Mesenteric fat pad (tissue), 1 donor: ENCODE measurements at regions not wholly inside any gene's neighbourhood (a gene's known extent, or its start where the extent isn't known, plus 50 kb on each side); places are given as distances from the start of the nearest gene placed in this dataset.
"Not testable (repeated sequence)": the region's sequence is repeated elsewhere in the genome, so short reads cannot be mapped to it uniquely, and the experiment has no call there.

Experiments
- DNase-seq: peaks from one replicate; pipeline ENCODE4 v3.0.0-alpha.2; 2020; ENCODE audit warnings: low spot score
- donor health status: DM: yes; HTN: yes; CAD: no.

DNA sequence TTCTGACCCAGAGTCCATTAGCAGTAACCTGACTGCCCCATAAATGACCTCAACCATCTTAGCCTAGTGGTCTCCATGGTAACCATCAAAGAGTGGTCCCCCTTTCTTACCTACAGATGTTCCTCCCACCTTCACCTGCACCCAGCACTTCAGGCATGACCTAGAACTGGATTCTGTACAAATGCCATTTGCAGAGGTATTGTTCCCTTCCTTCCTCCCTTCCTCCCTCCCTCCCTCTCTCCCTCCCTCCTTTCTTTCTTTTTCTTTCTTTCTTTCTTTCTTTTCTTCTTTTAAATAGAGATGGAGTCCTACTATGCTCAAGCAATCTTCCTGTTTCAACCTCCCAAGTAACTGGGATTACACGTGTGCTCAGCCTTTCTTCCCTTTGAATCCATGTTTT lies 114.6 kb upstream of the SLC1A4 start:
- DNase-seq = no peak

DNA sequence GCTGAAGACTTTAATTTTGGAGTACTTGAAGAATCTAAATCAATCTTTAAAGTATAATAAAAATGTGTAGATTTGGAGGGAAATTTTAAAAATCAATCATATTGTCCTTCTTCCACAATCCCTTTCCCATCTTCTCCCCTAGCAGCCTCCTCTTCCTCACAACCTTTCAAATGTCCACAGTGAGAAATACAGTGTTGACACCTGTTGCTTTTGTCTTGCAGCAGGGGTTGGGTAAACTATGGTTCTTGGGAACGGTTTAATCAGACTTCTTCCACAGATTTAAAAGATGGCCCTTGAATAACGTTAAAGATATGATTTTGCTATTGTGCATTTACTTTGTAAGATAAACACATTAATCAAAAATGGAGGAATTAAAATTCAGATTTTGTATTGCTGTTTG lies 113.8 kb upstream of the SLC1A4 start:
- no peak for DNase-seq

DNA sequence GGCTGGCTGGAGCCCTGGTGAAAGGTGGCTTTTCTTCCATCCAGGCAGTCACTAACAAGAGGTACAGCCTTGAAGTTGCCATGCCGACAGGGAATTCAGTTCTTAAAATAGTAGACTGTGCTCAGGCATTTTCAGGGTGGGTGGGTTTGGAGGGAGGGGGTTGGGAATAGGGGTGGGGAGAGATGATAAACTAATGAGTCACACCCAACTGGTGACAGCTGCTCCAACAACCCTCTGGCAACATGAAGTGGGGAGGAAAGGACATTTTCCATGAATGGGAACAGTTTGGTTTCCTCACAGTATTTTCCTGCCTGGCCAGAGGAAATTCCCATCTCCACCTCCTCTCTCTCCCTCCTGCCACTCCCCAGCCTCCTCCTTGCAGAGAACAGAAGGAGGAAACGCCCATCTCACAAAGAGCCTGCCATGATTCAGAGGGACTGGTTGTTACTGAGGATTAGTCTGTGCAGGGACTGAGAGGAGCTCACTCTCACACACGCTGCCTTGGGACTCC lies 113.0 kb upstream of the SLC1A4 start:
- no peak for DNase-seq

DNA sequence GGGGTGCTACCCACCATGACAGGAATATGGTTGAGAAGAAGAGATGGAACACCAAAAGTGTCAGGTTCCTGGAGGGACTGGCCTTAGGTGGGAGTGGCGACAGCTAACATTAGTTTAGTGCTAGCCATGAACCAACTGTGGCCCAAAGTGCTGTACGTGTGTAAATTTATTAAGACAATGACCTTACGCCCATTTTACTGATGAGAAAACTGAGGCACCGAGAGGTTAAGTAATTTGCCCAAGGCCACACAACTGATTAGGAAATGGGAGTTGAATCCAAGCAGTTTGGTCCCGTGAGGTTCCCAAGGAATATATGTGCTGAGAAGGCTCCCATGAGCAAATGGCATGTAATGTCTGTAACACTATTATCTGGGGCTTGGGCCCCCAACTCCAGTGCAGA lies 109.5 kb upstream of the SLC1A4 start:
- peak; percentile 18 for DNase-seq

DNA sequence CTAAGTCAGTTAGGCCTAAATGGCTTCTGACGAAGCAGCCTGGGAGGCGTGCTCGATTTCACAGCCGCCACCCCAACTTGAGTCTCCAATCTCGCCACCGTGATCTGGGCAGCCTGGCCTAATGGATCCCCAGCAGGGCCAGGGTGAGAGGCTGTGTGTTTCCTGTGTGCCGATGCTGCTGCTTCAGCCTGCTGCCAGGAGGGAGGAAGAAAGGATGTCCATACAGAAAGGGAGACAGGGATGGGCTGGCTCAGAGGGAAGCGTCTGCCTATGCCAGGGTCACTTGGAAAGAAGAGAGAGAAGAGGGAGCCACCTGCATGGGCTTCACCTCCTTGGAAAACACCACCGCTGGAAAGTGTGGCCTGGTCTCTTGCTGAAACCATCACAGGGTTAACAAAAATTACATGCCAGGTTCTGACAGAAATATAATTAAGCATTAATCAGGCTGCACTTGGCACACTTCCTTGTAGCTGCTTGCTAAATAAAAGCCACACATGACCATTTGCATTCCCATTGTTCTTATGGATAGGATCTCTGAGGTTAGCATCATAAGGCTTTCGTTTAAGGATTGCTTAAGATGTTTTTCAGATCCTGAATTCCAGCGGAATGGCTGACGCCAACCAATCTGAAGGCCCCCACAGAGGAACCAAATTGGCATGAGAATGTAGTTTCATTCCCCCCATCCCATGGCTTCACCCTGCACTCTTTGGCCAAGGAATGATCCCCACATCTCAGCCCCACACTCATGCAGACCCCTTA lies 108.8 kb upstream of the SLC1A4 start:
- peak; percentile 79 for DNase-seq

DNA sequence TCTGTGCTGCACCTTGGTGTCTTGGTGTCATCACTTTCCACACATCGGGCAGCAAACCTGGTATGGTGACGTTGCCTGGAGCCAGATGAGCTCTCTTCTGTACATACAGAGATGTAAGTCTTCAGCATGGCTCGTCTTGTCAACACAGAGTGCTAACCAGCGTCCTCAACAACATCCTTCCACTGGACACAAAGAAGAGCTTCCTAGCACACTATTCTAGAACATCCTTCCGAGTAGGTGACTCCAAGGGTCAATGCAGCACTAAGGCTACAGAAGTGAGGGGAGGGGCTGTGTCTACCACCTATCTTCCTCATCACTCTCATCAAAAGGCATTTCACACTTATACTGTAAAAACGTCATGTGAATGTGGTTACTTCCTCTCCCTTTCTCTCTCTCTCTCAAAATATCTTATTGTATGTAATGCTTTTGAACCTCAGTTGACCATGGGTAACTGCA lies 108.1 kb upstream of the SLC1A4 start:
- peak; percentile 47 for DNase-seq

DNA sequence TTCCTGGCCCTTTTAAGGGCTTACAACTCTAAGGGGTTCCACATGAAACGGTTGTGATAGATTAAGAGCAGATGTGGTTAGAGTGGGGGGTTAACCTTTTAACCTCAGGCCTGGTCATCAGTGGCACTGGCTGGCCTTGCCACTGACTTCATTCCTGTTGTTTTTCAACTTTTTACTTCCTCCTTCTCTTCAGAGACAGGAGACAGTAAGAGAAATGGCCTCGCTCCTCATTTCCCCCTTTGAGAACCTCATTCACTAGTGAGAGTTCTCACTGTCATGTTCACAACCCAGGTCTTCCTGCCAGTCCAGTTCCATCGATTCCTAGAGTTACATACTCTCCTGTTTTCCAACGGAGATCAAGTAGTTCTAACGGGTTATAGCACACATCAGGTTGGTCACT lies 101.6 kb upstream of the SLC1A4 start:
- no peak for DNase-seq

DNA sequence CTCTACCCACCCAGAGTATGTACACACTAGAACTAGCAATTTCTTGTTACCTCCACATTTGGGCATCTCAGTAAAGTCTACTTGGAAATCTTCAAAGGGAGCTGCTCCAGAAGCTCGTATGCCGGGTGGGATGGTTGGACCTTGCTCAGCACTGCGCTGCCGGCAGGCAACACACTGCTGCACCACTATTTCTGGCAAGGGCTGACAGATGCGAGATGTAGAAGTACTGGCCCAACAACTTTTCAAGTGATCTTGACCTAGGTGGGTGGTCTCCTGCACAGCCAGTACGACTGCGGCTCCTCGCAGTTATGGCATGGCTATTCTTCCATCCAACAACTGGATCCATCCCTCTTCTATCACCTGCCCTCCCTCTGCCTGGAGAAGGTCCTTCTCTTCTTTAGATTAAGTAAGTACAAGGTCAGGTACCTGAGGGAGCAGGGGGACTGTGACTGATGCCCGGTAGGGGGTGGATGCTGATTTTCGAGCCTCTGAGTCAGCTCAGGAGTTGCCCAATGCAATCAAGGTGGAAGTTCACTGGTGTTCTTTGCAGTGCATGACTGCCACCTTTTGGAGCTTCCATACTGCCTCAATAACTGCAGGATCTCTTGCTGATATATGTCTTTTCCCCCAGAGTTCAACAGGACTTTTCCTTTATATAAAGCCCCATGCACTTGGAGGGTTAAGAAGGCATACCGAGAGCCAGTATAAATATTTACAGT lies 100.4 kb upstream of the SLC1A4 start:
- DNase-seq = no peak

DNA sequence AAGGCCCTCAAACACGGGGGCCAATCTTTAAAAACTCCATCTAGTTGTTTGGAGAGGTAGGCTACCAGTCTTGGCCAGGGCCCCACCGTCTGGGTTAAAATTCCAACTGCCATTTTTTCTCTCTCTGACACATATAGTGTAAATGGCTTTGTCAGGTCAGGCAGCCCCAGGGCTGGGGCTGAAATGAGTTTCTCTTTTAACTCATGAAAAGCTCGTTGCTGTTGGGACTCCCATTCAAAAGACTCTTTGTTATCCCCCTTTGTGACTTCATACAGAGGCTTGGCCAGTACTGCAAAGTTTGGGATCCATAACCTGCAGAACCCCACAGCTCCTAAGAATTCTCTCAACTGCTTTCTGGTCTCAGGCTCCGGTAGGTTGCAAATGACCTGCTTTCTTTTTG lies 99.4 kb upstream of the SLC1A4 start:
- DNase-seq = no peak

DNA sequence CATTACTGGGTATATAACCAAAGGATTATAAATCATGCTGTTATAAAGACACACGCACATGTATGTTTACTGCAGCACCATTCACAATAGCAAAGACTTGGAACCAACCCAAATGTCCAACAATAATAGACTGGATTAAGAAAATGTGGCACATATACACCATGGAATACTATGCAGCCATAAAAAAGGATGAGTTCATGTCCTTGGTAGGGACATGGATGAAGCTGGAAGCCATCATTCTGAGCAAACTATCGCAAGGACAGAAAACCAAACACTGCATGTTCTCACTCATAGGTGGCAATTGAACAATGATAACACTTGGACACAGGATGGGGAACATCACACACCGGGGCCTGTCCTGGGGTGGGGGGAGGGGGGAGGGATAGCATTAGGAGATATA lies 92.6 kb upstream of the SLC1A4 start:
- not testable (repeated sequence) for DNase-seq

DNA sequence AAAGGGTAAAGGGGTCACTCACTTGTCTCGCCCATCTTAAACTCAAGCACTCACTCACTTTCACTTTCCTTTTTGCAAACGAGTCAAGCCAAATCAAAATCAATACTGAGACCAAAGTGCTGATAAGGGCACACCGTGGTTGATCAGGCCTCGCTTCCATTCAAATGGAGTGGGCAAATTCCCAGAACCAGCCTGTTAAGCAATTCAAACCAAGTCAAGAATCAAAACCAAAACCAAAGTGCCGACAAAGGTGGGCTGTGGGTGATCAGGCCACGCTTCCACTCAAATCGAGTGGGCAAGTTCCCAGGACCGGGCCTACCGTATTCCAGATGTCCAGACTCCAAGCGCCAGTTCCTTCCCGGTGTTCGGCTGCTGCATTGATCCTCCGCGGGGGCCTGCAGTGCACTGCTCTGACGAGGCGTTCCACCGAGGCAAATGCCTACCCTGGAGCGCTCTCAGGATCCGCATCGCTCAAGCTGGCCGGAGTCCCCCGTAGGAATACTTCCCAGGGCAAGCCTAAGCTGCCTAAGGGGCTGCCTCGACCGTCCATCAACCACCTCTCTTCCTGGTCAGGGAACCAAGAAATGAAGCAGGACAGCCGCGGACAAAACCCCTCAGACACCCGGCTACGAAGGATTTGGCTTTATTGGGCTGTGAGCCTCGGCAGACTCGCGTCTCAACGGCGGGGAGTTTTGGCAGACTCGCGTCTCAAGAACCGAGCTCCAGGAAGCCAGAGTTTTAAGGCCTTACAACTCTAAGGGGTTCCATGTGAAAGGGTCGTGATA lies 89.9 kb upstream of the SLC1A4 start:
- DNase-seq = no peak

DNA sequence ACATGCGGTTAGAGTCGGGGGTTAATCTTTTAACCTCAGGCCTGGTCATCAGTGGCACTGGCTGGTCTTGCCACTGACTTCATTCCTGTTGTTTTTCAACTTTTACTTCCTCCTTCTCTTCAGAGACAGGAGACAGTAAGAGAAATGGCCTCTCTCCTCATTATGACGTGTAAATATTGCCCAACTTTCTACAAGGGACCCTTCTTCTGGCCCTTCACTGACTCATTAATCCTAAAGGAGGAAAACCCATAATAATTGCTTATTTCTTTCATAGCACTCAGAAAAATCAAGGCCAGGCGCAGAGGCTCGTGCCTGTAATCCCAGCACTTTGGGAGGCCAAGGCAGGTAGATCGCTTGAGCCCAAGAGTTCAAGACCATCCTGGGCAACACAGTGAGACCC lies 89.3 kb upstream of the SLC1A4 start:
- DNase-seq = not testable (repeated sequence)

DNA sequence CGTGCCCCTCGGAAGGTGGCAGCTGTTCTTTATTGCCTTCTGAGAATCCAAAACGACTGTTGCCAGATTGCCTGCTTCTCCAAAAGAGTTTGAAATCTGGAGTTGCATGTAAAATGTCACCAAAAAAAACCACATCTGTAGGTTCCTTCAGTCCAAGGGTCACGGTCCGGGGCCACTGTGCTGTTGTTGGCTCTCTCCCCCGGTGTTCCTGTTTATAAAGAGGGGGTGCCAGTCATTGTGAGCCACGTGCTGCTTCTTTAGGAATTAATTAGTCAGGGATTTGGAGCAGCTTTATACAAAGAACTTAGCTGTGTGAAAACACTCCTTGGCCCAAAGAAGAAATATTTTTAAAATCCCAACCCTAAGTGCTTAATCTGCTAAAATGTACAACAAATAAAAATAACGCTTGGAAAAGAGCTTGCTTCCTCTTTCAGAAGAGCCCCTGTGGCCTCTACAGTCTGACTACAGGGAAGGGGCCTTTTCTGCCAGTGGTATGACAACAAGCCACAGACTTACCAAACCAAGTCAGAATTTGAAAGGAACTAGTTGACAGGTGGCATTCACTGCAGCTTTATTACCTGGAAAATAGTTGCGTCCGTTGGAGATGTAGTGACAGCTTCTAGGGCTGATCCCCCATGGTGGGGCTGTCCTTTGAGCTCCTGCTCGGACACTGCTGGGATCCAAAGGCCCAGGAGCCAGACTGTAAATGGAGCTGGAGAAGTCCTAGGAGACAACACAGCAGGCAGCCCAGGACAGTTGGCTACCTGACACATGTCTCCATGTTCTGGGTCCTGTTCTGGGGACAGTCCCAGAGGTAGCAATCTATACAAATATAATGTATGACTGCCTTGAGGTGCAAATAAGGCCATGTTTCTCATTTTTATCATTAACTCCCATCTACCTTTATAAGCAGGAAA lies 84.5 kb upstream of the SLC1A4 start:
- no peak for DNase-seq

DNA sequence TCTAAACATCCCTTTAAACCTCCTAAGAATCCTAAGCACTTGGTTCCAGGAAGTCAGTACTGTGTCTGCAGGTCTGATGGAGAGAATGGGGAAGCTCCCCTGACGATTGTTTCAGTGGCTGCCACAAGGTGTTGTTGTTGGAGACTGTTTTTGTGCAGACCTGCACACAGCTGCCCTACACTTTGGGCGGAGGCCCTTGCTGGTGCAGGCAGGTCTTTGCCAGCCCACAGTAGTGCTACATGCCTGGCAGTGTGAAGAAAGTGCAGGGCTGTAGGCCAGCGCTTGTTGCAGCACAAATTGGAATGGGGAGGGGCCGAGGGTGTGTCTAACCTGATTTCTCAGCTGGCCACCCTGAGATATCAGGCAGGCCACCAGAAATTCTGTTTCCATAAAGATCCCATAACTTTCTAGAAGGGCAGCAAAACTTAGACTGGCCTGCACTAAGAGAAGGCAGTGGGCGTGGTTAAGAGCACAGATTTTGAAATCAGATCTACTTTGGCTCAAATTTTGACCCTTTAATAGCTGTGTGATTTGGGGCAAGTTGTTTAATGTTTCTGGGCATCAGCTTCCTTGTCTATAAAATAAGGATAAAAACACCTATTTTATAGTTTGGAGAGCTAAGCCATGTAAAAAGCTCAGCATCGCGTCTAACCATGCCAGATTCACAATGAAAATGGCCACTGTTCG lies 83.7 kb upstream of the SLC1A4 start:
- no peak for DNase-seq

DNA sequence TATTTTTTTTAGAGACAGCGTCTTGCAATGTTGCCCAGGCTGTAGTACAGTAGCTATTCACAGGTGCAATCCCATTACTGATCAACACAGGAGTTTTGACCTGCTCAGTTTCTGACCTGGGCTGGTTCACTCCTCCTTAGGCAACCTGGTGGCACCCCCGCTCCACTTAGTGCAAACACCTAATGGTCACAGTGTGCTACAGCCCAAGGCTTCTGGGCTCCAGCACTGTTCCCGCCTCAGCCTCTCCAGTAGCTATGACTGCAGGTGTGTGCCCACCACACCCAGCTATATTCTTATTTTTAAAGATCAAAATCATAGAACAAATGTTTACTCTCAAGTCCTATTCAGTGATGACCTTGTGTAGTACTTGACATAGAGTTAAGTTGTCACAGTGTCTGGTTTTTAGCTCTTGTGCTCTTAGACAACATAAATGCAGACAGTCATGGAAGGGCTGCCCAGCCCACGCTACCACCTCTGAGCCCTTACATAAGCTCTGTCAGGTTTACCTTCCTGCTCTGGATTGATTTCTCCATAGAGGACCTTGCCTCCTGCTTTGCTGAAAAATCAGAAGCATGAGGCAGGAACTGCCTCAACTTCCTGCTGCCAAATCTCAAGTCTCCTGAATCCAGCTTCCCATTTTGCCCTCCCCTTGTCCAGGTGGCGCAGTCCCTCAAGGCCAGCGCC lies 82.2 kb upstream of the SLC1A4 start:
- no peak for DNase-seq

DNA sequence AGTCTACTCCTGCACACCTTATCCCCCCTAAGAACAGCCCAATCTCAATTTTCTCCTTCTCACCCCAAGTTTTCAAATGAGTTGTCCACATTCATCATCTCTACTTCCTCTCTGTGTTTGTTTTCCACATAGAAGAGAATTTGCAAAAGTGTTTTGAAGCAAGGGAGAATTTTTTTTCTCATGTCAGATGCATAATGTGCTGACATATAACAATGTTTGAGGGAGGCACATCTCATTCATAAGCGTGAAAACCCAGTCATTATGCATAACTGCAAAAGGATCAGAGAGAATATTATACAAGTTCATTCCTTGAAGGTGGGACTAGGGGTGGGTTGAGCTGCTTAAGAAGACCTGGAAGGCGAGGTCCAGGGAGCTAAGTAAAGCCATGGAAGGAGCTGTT lies 80.8 kb upstream of the SLC1A4 start:
- no peak for DNase-seq

DNA sequence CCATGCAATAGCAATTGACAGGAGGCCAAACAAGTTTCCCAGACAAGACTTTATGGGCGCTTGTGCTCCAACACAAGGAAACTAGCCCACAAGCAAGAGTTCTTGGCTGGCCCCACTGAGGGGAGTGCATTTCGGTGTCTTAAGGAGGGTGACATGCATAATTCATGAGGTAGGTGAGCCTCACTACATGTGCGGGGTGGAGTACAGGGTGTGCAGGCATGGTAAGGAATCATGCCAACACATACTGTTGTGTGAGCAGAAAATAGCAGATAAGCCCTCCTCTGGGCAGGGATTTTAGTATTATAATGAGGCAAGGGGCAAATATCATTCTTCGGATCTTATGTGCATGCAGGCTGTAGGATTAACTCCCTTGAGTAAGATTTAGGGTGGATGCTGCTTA lies 78.7 kb upstream of the SLC1A4 start:
- no peak for DNase-seq

DNA sequence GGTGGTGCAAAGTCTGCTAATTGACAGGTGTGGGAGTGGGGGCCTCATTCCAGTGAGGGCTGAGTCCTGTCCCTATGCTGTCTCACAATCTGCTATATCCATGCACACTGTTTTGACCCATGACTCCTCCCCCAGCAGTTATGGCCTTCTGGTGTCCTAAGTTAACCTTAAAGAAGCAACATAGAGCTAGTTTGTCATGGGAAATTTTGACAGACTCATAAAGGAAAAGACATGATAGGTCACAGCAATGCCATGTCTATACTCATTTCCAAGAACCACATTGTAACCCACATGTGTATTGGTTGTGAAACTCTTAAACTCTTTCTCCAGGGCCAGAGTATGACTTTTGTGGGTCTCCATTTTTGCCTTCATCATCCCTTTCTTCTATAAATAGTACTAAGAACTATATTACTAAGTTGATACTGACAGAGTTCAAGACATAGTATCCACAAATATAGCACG lies 78.2 kb upstream of the SLC1A4 start:
- DNase-seq = no peak

DNA sequence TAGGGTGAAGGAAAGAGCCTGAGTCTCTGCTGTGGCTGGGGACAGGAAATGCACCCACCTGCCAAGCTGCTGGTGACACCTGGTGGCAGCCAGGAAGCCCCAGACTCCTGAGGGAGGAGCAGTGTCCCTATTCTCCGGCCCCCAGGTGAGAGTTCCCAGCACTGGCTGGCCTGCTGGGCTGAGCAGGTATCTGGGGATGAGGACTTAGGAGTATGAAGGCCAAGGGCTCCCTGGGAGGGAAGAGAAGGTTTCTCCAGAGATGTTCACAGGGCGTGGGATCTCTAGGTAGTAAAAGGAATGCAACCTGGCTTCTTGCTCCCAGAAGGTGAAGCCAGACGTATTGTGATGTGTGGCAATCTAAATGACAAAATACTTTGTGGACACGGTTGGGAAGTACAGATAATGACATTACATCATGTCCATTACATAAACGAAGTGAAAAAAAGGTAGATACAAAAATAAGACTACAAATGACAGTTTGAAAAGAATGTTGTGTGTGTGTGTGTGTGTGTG lies 75.8 kb upstream of the SLC1A4 start:
- DNase-seq = no peak
